NT2/D1 (cell line): ENCODE measurements at regions not wholly inside any gene's neighbourhood (a gene's known extent, or its start where the extent isn't known, plus 50 kb on each side); places are given as distances from the start of the nearest gene placed in this dataset.

ENCODE experiments used
- DNase-seq: peaks from one replicate; pipeline ENCODE4 v3.0.0-alpha.2; 2011; ENCODE audit warnings: low read depth, low spot score
- H3K27me3 ChIP-seq: 2 replicates; pipeline ENCODE4 v1.6.0; 2011; ENCODE audit warnings: mild to moderate bottlenecking; ENCODE audit not compliant: insufficient read length, insufficient read depth
- H3K36me3 ChIP-seq: 2 replicates; pipeline ENCODE4 v1.6.1; 2011; ENCODE audit warnings: mild to moderate bottlenecking, low read length, mixed read lengths; ENCODE audit not compliant: insufficient read depth, insufficient read length
- H3K4me1 ChIP-seq: 2 replicates; pipeline ENCODE4 v1.5.1; 2011; ENCODE audit not compliant: insufficient read depth, insufficient read length
- H3K4me3 ChIP-seq: 2 replicates; pipeline ENCODE4 v1.5.1; 2011; ENCODE audit warnings: low read depth; ENCODE audit not compliant: insufficient read length
- H3K9ac ChIP-seq: 2 replicates; pipeline ENCODE4 v1.6.0; 2011; ENCODE audit warnings: low read depth; ENCODE audit not compliant: insufficient read length
- H3K9me3 ChIP-seq: 2 replicates; pipeline ENCODE4 v1.5.1; 2011; ENCODE audit warnings: mild to moderate bottlenecking, low read length; ENCODE audit not compliant: insufficient read depth
- SUZ12 ChIP-seq: IDR thresholded peaks from 2 replicates; pipeline ENCODE4 v1.6.1; 2011; ENCODE audit not compliant: insufficient read length, insufficient read depth; ENCODE audit errors: extremely low read depth
- YY1 ChIP-seq: IDR thresholded peaks from 2 replicates; pipeline ENCODE4 v1.6.1; 2011; ENCODE audit not compliant: insufficient read length, insufficient read depth
- ZNF274 ChIP-seq: IDR thresholded peaks from 2 replicates; pipeline ENCODE4 v1.6.1; 2011; ENCODE audit warnings: mild to moderate bottlenecking, low read depth, low read length

GRCh38 chr4:62533573-62533972 lies 1333.4 kb downstream of the ADGRL3 start:
- TF ChIP-seq ZNF274 (no peak), SUZ12 (no peak), YY1 (no peak)
- Histone ChIP-seq H3K27me3 (no peaks in the 10 kb centered on the region), H3K4me1 (no peaks in the 10 kb centered on the region), H3K36me3 (no peaks in the 10 kb centered on the region), H3K4me3 (no peak overlapping the region), H3K9me3 (no peaks in the 10 kb centered on the region), H3K9ac (no peak overlapping the region)
- DNase-seq = no peak

- TF ChIP-seq ZNF274 (no peak), YY1 (no peak), SUZ12 (no peak)
- DNase-seq = no peak
- Histone ChIP-seq H3K4me1 (no peaks in the 10 kb centered on the region), H3K9ac (no peak overlapping the region), H3K9me3 (no peaks in the 10 kb centered on the region), H3K4me3 (no peak overlapping the region), H3K36me3 (no peaks in the 10 kb centered on the region), H3K27me3 (no peaks in the 10 kb centered on the region)
Observed at GRCh38 chr4:62531731-62532130, 1331.6 kb downstream of the ADGRL3 start.

GRCh38 chr4:62531264-62531663 lies 1331.1 kb downstream of the ADGRL3 start:
- Histone ChIP-seq H3K4me1 (no peaks in the 10 kb centered on the region), H3K27me3 (no peaks in the 10 kb centered on the region), H3K36me3 (no peaks in the 10 kb centered on the region), H3K9me3 (no peaks in the 10 kb centered on the region), H3K4me3 (no peak overlapping the region), H3K9ac (no peak overlapping the region)
- TF ChIP-seq YY1 = no peak
- no peak for TF ChIP-seq ZNF274
- TF ChIP-seq SUZ12 = no peak
- no peak for DNase-seq

- Histone ChIP-seq H3K9ac (no peak overlapping the region), H3K4me3 (no peak overlapping the region), H3K36me3 (no peaks in the 10 kb centered on the region), H3K4me1 (no peaks in the 10 kb centered on the region), H3K9me3 (peaks cover 3% of the 10 kb centered on the region; the same call in 1 of the 2 replicates), H3K27me3 (no peaks in the 10 kb centered on the region)
- TF ChIP-seq SUZ12 (no peak), ZNF274 (no peak), YY1 (no peak)
- DNase-seq = no peak
Observed at GRCh38 chr4:62528874-62529273, 1328.7 kb downstream of the ADGRL3 start.

GRCh38 chr4:62526671-62527070 lies 1326.5 kb downstream of the ADGRL3 start:
- no peaks in the 10 kb centered on the region for H3K27me3 ChIP-seq
- DNase-seq = no peak
- no peak overlapping the region for H3K9ac ChIP-seq
- no peaks in the 10 kb centered on the region for H3K36me3 ChIP-seq
- peaks cover 3% of the 10 kb centered on the region; the same call in 1 of the 2 replicates for H3K9me3 ChIP-seq
- TF ChIP-seq YY1 (no peak), ZNF274 (no peak), SUZ12 (no peak)
- no peak overlapping the region for H3K4me3 ChIP-seq
- H3K4me1 ChIP-seq = no peaks in the 10 kb centered on the region

- Histone ChIP-seq H3K9me3 (peaks cover 3% of the 10 kb centered on the region; the same call in 1 of the 2 replicates), H3K4me1 (no peaks in the 10 kb centered on the region), H3K9ac (no peak overlapping the region), H3K4me3 (no peak overlapping the region), H3K36me3 (no peaks in the 10 kb centered on the region), H3K27me3 (no peaks in the 10 kb centered on the region)
- no peak for DNase-seq
- no peak for TF ChIP-seq ZNF274
- TF ChIP-seq SUZ12 = no peak
- no peak for TF ChIP-seq YY1
Observed at GRCh38 chr4:62523256-62523655, 1323.1 kb downstream of the ADGRL3 start.

- TF ChIP-seq SUZ12 (no peak), ZNF274 (no peak), YY1 (no peak)
- H3K4me3 ChIP-seq = no peak overlapping the region
- H3K4me1 ChIP-seq = no peaks in the 10 kb centered on the region
- no peaks in the 10 kb centered on the region for H3K36me3 ChIP-seq
- no peaks in the 10 kb centered on the region for H3K27me3 ChIP-seq
- peaks cover 3% of the 10 kb centered on the region; the same call in 1 of the 2 replicates for H3K9me3 ChIP-seq
- no peak overlapping the region for H3K9ac ChIP-seq
- DNase-seq = no peak
Observed at GRCh38 chr4:62522273-62522672, 1322.1 kb downstream of the ADGRL3 start.
